K562 (cell line): ENCODE measurements at regions not wholly inside any gene's neighbourhood (a gene's known extent, or its start where the extent isn't known, plus 50 kb on each side); places are given as distances from the start of the nearest gene placed in this dataset.

Experiments used
- ATAC-seq: fragments of 200-7000 bp; cut with Tn5 transposase; 3 replicates; pipeline ENCODE4 v1.9.1; 2020; ENCODE audit warnings: moderate library complexity
- BruUV-seq: library from RNA; stranded (reverse); fragments of 400-500 nt; replicated peaks from 2 replicates; lab custom pipeline; 2021; lab: Mats Ljungman, UMichigan
- CTCF ChIA-PET: fragments of 300-600 bp; formaldehyde crosslinking; extraction: SDS; loops from one replicate; lab custom pipeline; 2021; ENCODE audit warnings: low intra/inter-chr PET ratio; lab: Yijun Ruan, JAX
- POLR2A ChIA-PET: fragments of 300-600, 350-650 bp; sonication (Branson Sonifier 250); formaldehyde crosslinking; extraction: SDS; loops from one replicate; lab custom pipeline; 2021; ENCODE audit warnings: antibody characterized with exemption, inconsistent platforms; lab: Yijun Ruan, JAX
- DNase-seq, 4 experiments: peaks; one replicate each; pipeline versions ENCODE4 v3.0.0 to v3.0.0-alpha.2; 2011 to 2018; ENCODE audit warnings: low spot score in 3 of 4, mixed read lengths in 3 of 4; ENCODE audit errors: extremely low read depth in 1 of 4
- FAIRE-seq: peaks from 2 replicates; lab custom pipeline; 2011; peaks lifted over from hg19 to GRCh38; lab: Jason Lieb, UNC
- H2AFZ ChIP-seq: 2 replicates; pipeline ENCODE4 v1.6.0; 2011; ENCODE audit warnings: low read depth, low read length, control low read depth, inconsistent platforms
- H3K27ac ChIP-seq: fragments of 200-600 bp; 3 replicates; pipeline ENCODE4 v1.8.0; 2011; ENCODE audit warnings: low read depth, mild to moderate bottlenecking, control low read depth, inconsistent platforms, low read length, moderate library complexity, mixed read lengths; ENCODE audit errors: extremely low read depth
- H3K27me3 ChIP-seq, 2 experiments: fragments of 300-600 bp in 1 of 2; 2 replicates in 1 of 2; 3 replicates in 1 of 2; pipeline versions ENCODE4 v1.6.0 to v1.8.0; 2011; ENCODE audit warnings: inconsistent platforms in 2 of 2, low read length in 2 of 2, mild to moderate bottlenecking in 1 of 2, mixed read lengths in 1 of 2, moderate library complexity in 1 of 2; ENCODE audit not compliant: control insufficient read depth in 2 of 2, insufficient read depth in 2 of 2
- H3K36me3 ChIP-seq: fragments of 300-600 bp; 3 replicates; pipeline ENCODE4 v1.8.0; 2011; ENCODE audit warnings: mild to moderate bottlenecking, low read length, inconsistent platforms; ENCODE audit not compliant: control insufficient read depth, insufficient read depth
- H3K4me1 ChIP-seq, 2 experiments: fragments of 200-600 bp in 1 of 2; replicated peaks in 1 of 2; 2 replicates in 1 of 2; 3 replicates in 1 of 2; pipeline versions ENCODE4 v1.5.1 to v1.8.0; 2011; ENCODE audit warnings: inconsistent platforms in 2 of 2, low read length in 2 of 2, mild to moderate bottlenecking in 1 of 2, mixed read lengths in 1 of 2, moderate library complexity in 1 of 2; ENCODE audit not compliant: control insufficient read depth in 2 of 2, insufficient read depth in 2 of 2
- H3K4me2 ChIP-seq: 2 replicates; pipeline ENCODE4 v1.6.1; 2011; ENCODE audit warnings: low read length, control low read depth, inconsistent platforms, mixed read lengths; ENCODE audit not compliant: insufficient read depth
- H3K4me3 ChIP-seq: fragments of 200-600 bp; sonication (generic), shearing (Covaris generic); 2 replicates; pipeline ENCODE4 v1.5.1; 2016; ENCODE audit warnings: control low read depth, inconsistent platforms
- H3K79me2 ChIP-seq: fragments of 200-600 bp; 3 replicates; pipeline ENCODE4 v1.8.0; 2011; ENCODE audit warnings: low read length, inconsistent platforms; ENCODE audit not compliant: control insufficient read depth, insufficient read depth
- H3K9ac ChIP-seq, 2 experiments: 2 replicates each; pipeline versions ENCODE4 v1.6.0 to v1.6.1; 2011; ENCODE audit warnings: low read depth in 2 of 2, low read length in 2 of 2, control low read depth in 1 of 2, inconsistent platforms in 1 of 2, mild to moderate bottlenecking in 1 of 2, mixed read lengths in 1 of 2; ENCODE audit not compliant: insufficient read depth in 1 of 2
- H3K9me1 ChIP-seq: one replicate; pipeline ENCODE4 v1.6.0; 2011; ENCODE audit warnings: inconsistent platforms, mild to moderate bottlenecking, low read length, moderate library complexity; ENCODE audit not compliant: control insufficient read depth, insufficient read depth
- H3K9me3 ChIP-seq: replicated peaks from 2 replicates; pipeline ENCODE4 v1.5.1; 2011; ENCODE audit warnings: low read depth, low read length, inconsistent platforms; ENCODE audit not compliant: control insufficient read depth, insufficient read depth
- H4K20me1 ChIP-seq: replicated peaks from 2 replicates; pipeline ENCODE4 v1.6.1; 2011; ENCODE audit warnings: low read length, inconsistent platforms, mixed read lengths; ENCODE audit not compliant: control insufficient read depth, insufficient read depth
- KLF16 ChIP-seq: IDR thresholded peaks from 2 replicates; pipeline ENCODE4 v1.6.1; 2016; ENCODE audit warnings: antibody characterized with exemption
- SUPT5H ChIP-seq: fragments of 450-650 bp; IDR thresholded peaks from 2 replicates; pipeline ENCODE4 v1.6.1; 2016
- TAF7 ChIP-seq: fragments of 450-650 bp; IDR thresholded peaks from 2 replicates; pipeline ENCODE4 v1.6.1; 2016; ENCODE audit warnings: missing genetic modification characterization, missing compliant biosample characterization
- ZNF408 ChIP-seq: fragments of 250-450 bp; sonication (Bioruptor Pico); IDR thresholded peaks from 2 replicates; pipeline ENCODE4 v1.4.0; 2020; ENCODE audit warnings: low read depth, mild to moderate bottlenecking, moderate library complexity
- WGBS: fragments of 100-300 bp; shearing (Covaris generic); methylation state at CpG from one replicate; pipeline ENCODE4 v1.1.6; 2016; ENCODE audit warnings: low coverage, mixed read lengths; ENCODE audit not compliant: insufficient coverage; ENCODE audit errors: missing lambda C conversion rate; 5-methylcytosine and 5-hydroxymethylcytosine counted together
- in situ Hi-C: fragments of 300-500 bp; cut with MboI; formaldehyde crosslinking; loops from 4 replicates; pipeline ENCODE4 v1.15.0; 2018; ENCODE audit warnings: inconsistent platforms, mixed read lengths
- intact Hi-C: fragments of 100-400 bp; cut with micrococcal nuclease; formaldehyde crosslinking; loops from 2 replicates; pipeline ENCODE4 v1.14.2; 2022

DNA sequence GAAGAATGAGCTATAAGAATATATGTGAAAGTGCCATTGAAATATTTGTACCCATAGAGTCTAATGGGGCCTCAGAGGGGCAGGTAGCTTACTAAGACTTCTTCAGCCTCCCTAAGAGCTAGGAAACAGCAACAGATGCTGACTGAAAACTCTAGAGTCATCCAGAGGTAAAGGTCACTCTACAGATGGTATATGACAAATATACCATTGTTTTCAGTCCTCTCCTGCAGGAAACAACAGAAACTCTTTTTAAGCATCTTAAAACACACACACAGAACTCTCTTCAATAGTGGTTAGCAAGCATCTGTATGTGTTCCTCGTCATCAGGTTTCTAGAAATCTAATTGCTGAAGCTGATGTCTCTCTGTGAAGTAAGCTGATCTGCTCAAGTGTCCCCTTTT is 313.8 kb upstream of the GATB start:
- POLR2A ChIA-PET, result no interaction called here
- BruUV-seq, result no TSS peak
- intact Hi-C loops, result no loop called here

DNA sequence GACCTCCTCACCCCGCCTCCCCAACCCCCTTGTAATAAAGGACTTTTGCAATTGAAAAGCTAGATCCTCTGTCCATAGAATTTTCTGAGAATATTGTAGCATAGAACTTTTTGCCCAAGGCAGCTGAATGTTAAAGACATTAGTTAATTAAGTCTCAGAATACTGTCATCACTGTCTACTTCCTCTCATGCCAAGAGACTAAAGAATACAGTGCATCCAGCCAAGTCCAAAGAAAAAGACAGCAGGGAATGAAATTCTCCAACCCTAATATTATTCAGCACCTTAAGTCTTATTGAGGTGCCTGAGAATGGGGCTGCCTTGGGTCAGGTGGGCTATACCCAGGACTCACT is 313.3 kb upstream of the GATB start:
- no peak overlapping the region for H3K4me3 ChIP-seq
- no peaks in the 10 kb centered on the region for H3K4me1 ChIP-seq
- H3K27ac ChIP-seq, result no peak overlapping the region
- no peak for DNase-seq
- no peak overlapping the region for H2AFZ ChIP-seq
- no peaks in the 10 kb centered on the region for H3K9me1 ChIP-seq
- no peaks in the 10 kb centered on the region for H3K9me3 ChIP-seq
- CTCF ChIA-PET, result no interaction called here
- no peaks in the 10 kb centered on the region for H3K79me2 ChIP-seq
- FAIRE-seq, result no peak
- TF ChIP-seq SUPT5H, result no peak
- TF ChIP-seq, all 486 proteins: peak for 0
- Histone ChIP-seq H3K27me3 (peaks cover 0 to 12% of the 10 kb centered on the region in 2 experiments; a peak in 2 of 5 replicates), H3K9ac (no peak overlapping the region), H4K20me1 (no peaks in the 10 kb centered on the region; the same call in 1 of the 2 replicates), H3K36me3 (no peaks in the 10 kb centered on the region), H3K4me2 (no peak overlapping the region)
- in situ Hi-C loops (no loop called here), intact Hi-C loops (no loop called here)
- no peak for ATAC-seq
- POLR2A ChIA-PET, result no interaction called here
- 0% methylated on average over 1 of the region's 1 CpG for WGBS
- BruUV-seq, result no TSS peak

More for the DNA sequence above, 313.8 kb upstream of the GATB start:
- Histone ChIP-seq H3K4me1 (no peaks in the 10 kb centered on the region), H3K27ac (no peak overlapping the region), H3K9me1 (no peaks in the 10 kb centered on the region), H3K27me3 (peaks cover 0 to 12% of the 10 kb centered on the region in 2 experiments; a peak in 2 of 5 replicates), H3K36me3 (no peaks in the 10 kb centered on the region), H3K9ac (no peak overlapping the region), H3K9me3 (no peaks in the 10 kb centered on the region), H3K4me2 (no peak overlapping the region), H3K4me3 (no peak overlapping the region), H4K20me1 (no peaks in the 10 kb centered on the region; the same call in 1 of the 2 replicates), H3K79me2 (no peaks in the 10 kb centered on the region), H2AFZ (no peak overlapping the region)
- no peak for ATAC-seq
- TF ChIP-seq TAF7 (tag) (no peak), KLF16 (no peak), ZNF408 (no peak)
- FAIRE-seq, result no peak
- 0% methylated on average over 1 of the region's 1 CpG for WGBS
- CTCF ChIA-PET, result no interaction called here
- in situ Hi-C loops, result no loop called here
- no peak for DNase-seq
